ENCODE measurements at regions not wholly inside any gene's neighbourhood (a gene's known extent, or its start where the extent isn't known, plus 50 kb on each side); places are given as distances from the start of the nearest gene placed in this dataset.
"Not testable (repeated sequence)": the region's sequence is repeated elsewhere in the genome, so short reads cannot be mapped to it uniquely, and the experiment has no call there.

DNA sequence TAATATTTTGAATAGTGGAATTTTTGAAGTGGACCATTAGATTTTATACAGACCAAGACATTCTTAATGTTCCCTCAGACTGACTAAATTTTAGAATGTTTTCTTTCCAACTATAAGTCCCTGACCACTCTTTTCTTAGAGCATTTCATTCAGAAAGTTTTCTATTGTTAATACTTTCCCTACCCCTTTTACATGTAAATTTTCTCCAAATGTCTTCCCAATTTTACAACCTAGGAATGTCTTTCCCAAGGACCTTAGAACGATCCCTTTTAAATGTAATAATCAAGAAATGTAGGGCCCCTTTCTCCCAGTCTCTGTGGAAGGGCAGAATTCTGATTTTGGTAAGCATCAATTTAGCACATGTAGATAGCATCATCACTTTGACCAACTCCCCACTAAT lies 730.0 kb upstream of the B3GALT2 start:
- no peak for DNase-seq (ENCODE audit: low read depth)

- no peak for DNase-seq (ENCODE audit: low read depth)
Measured at GRCh38 chr1:193914871-193915270, 728.5 kb upstream of the B3GALT2 start.

- no peak for DNase-seq (ENCODE audit: low read depth)
Measured at GRCh38 chr1:193909406-193910082, 723.1 kb upstream of the B3GALT2 start.

DNA sequence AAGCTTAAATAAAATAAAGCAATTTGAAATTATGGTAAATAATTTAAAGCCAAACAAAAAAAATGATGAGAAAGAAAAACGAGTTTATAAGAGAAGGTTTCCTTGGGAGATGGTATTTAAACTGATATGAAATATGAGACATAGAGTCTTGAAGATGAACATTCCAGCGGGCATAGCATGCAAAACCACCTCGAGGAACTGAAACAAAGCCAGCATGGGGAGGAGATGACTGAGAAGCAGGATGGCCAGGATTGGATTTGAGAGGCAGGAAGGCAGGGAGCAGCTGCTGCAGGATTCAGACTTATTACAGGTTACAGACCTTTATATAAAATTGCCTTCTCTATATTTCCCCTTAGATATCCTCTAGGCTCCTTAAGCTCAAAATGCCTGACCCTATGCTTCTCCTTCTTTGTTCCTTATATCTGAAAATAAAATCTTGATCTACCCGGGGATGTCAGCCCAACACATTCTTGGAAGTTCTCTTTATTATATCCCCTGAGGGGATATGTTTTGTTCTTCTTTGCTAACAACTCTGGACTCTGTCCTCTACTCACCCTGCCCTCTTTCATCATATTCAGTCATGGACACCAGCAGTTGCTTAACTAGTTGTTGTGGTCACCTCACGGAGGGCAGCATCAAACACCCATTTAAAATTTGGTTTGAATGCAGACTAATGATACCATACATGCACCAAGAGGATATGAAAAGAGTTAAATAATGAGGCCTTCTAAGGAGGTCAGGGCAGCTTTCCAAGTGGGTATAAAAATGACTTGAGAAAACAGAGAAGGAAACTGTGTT lies 719.1 kb upstream of the B3GALT2 start:
- peak; percentile 23 for DNase-seq (ENCODE audit: low read depth)

DNA sequence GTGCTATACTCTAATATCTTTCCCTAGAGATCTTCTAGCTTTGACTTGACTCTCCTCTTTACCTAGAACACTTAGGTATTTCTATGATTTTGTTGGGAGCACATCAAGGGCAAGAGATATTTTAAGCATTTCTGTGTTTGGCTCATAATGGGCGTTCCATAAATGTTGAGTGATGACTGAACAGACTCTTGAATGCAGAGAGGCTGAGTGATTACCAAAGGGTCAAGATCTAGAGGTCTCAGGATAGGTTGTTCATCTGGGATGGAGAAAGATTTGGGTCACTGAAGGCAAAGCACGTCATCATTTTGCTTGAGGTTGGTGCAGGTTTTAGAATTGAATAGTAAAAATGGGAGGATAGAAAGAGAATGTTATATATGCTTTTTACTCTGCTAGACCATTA lies 705.4 kb upstream of the B3GALT2 start:
- DNase-seq (ENCODE audit: low read depth) = no peak

DNA sequence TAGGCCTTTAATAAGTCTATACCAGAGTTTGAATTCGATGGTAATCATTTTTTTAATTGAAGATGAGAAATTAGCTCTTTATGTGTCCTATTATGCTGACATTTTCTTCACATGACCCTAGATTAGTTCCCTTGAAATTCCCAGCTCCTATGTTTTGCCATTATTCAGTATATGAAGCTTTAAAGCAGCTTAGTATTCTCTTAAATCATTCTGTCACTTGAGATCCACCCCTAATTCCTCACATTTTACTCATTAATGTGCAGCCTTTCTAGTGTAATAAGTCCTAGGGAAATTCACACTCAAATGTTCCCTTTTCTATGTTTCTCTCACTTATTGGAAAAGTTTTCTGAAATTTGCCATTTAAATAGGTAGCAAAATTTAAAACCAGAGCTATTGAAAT lies 704.5 kb upstream of the B3GALT2 start:
- no peak for DNase-seq (ENCODE audit: low read depth)

GRCh38 chr1:193884848-193885558 lies 698.6 kb upstream of the B3GALT2 start:
- no peak for DNase-seq (ENCODE audit: low read depth)

DNA sequence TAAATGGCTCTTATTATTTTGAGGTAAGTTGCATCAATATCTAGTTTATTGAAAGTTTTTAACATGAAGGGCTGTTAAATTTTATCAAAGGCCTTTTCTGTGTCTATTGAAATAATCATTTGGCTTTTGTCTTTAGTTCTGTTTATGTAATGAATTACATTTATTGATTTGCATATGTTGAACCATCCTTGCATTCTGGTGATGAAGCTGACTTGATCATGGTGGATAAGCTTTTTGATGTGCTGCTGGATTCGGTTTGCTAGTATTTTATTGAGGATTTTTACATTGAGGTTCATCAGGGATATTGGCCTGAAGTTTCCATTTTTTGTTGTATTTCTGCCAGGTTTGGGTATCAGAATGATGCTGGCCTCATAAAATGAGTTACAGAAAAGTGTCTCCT lies 691.5 kb upstream of the B3GALT2 start:
- not testable (repeated sequence) for DNase-seq (ENCODE audit: low read depth)

GRCh38 chr1:193868425-193868824 lies 682.0 kb upstream of the B3GALT2 start:
- DNase-seq (ENCODE audit: low read depth) = no peak

DNA sequence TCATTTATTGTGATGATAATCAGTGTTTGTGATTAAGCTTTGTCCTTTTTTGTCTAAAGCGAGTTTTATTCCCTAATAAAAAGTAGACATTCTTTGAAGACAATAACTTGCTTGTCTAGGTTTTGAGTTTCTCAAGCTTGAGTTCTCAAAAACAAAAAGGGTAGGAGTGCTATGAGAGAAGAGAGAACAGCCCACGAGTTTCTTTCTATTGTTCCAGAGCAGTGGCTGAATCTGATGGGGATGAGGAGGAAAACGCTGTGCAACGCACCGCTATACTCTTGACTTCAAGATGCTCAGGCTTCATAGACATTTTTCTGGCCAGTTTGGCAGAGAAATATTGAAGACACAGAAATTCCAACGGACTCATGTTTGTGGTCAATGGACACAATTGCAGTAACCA lies 669.8 kb upstream of the B3GALT2 start:
- no peak for DNase-seq (ENCODE audit: low read depth)

- DNase-seq (ENCODE audit: low read depth) = no peak
Measured at GRCh38 chr1:193850745-193851144, 664.3 kb upstream of the B3GALT2 start.

DNA sequence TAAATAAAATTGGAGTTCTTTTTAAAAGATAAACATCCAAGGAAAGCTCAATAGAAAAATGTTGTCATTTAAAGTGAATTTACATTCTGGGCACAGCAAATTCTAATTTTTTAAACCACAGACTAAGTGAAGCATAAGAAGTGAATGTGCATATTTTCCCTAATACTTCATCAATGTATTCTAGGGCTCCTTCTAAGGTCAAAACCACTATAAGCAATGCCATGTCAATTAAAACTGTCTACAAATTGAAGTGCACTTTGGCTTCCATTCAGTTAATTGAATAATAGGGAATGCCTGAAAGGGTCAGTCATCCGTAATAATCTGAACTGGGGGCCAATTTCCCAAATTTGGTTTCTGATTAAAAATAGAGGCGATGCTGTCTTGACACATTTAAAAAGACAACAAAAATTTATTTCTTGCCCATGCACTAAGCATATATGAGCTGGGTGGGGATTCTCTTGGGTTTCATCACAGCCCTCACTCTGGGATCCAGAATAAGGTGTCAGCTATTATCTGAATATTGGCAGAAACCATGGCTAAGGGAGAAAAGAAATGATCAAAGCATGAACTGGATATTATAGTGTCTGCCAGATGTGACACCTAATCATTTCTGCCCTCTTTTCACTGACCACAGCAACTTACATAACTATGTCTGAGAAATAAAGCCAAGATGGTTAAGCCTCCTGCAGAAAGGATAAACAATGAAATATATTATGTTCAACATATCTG lies 660.6 kb upstream of the B3GALT2 start:
- DNase-seq (ENCODE audit: low read depth) = no peak

DNA sequence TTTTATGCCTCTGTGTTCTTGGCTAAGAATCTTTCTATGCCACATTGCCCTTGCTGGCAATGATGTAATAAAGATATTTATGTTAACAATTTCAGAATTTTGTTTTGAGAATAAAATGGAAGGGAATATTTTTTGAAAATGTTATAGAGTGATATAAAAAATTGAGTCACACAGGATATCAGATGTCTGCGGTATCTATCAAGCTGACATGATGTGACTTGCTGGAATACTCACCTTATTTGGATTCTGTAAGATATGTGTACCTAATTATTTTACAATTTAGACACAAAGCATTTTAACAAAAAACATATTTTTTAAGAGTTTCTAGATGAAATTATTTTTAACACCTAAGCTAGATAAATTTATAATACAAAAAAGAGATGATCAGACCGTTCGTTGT lies 660.0 kb upstream of the B3GALT2 start:
- no peak for DNase-seq (ENCODE audit: low read depth)

GRCh38 chr1:193841857-193842256 lies 655.4 kb upstream of the B3GALT2 start:
- DNase-seq (ENCODE audit: low read depth) = no peak

DNA sequence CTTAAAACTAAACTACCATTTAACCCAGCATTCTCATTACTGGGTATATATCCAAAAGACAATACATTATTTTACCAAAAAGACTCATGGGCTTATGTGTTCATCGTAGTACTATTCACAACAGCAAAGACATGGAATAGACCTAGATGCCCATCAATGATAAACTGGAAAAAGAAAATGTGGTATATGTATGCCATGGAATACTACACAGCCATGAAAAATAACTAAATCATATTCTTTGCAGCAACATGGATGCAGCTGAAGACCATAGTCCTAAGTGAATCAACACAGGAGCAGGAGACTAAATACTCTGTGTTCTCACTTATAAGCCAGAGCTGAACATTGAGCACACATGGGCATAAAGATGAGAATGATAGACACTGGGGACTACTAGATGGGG lies 645.1 kb upstream of the B3GALT2 start:
- no peak for DNase-seq (ENCODE audit: low read depth)

GRCh38 chr1:193827516-193827915 lies 641.1 kb upstream of the B3GALT2 start:
- no peak for DNase-seq (ENCODE audit: low read depth)

DNA sequence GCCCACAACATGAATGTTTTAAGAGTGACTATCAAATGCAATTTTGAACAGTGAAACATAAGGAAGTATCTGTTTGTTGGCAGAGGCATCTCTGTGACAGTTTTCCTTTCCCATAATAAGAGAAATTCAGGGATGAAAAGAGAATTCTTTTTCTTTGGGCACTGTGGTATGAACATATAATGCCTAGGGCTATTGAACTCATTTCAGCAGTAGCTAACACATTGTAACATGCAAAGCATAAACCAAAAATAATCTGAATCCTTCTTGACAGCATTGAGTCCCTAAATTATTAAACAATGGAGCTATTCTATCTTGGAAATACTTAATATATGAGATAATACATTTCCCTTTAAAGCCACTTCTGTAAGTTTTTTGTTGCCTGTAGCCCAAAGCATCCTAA lies 633.0 kb upstream of the B3GALT2 start:
- no peak for DNase-seq (ENCODE audit: low read depth)

GRCh38 chr1:193807208-193807607 lies 620.8 kb upstream of the B3GALT2 start:
- no peak for DNase-seq (ENCODE audit: low read depth)

GRCh38 chr1:193806079-193807048 lies 620.0 kb upstream of the B3GALT2 start:
- DNase-seq (ENCODE audit: low read depth) = no peak

DNA sequence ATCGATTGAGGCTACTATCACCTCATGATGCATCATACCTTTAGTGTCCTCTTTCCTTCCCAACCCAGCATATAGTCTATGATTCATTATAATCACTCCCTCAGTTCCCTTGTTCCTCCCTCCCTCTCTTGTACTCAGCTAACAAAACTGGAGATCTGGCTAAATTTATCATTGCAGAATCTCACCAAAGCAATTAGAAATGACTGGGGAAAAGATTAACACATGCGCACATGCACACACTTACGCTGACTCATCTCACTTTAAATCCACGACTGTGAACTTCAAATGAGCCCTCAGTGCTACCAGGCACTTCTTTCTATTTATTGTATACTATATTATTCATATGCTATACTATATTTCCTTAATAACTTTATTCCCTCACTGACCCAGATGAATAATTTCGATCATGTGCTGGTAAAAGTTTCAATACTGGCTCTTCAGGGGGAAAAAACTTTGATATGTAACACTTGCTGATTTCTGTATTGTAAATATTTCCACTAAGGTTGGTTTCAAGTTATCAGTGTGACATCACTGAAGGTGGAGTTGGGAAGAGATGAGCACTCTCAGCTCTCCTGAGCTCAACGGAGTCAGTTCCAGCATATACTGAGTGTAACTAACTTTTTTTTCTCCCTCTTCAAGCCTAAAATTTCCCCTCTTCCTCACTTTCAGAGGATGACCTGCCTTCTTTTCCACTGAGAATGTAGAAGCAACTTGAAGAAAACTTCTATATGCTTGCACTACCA lies 613.7 kb upstream of the B3GALT2 start:
- no peak for DNase-seq (ENCODE audit: low read depth)

Data from HS-27A (cell line).